HG03175 (cell line): ENCODE measurements at regions not wholly inside any gene's neighbourhood (a gene's known extent, or its start where the extent isn't known, plus 50 kb on each side); places are given as distances from the start of the nearest gene placed in this dataset.

Source experiments
- ATAC-seq: cut with Tn5 transposase; IDR thresholded peaks from one replicate; pipeline ENCODE4 v1.9.1; 2021; ENCODE audit warnings: mild to moderate bottlenecking, moderate library complexity; ENCODE audit not compliant: unreplicated experiment

DNA sequence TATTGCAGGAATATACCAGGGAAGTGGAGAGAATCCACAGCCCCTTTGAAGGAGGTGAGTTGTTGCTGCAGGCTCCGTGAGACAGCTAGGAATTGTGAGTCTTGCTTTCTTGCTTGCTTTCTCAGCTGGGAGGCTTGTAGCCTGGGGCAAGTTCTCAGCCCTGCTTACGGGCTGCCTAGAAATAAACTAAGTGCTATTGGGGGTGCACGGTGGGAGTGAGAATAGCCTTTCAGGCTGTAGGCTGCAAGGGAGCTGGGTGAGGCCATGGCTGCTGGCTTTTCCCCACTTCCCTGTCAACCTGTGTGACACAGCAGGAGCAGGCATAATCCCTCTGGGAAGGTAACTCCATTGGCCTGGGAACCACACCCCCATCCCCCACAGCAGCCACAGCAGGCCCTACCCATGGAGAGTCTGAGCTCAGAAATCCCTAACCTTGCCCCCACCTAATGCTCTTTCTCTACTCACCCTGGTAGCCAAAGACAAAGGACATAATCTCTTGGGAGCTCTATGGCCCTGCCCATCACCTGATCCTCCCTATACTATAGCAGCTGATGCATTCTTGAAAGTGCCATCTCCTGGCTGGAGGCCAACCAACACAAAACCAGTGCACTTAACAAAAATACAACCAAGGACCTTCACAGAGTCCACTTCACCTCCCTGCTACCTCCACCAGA is 113.0 kb downstream of the MMRN1 start:
- no peak for ATAC-seq

GRCh38 chr4:90012918-90013317 is 114.3 kb upstream of the CCSER1 start:
- no peak for ATAC-seq

- no peak for ATAC-seq
Observed at GRCh38 chr4:90024519-90024918, 102.7 kb upstream of the CCSER1 start.

GRCh38 chr4:90025248-90025647 is 101.9 kb upstream of the CCSER1 start:
- ATAC-seq: no peak

GRCh38 chr4:90027565-90027964 is 99.6 kb upstream of the CCSER1 start:
- ATAC-seq: peak; percentile 97

- no peak for ATAC-seq
Observed at GRCh38 chr4:90028460-90028859, 98.7 kb upstream of the CCSER1 start.

DNA sequence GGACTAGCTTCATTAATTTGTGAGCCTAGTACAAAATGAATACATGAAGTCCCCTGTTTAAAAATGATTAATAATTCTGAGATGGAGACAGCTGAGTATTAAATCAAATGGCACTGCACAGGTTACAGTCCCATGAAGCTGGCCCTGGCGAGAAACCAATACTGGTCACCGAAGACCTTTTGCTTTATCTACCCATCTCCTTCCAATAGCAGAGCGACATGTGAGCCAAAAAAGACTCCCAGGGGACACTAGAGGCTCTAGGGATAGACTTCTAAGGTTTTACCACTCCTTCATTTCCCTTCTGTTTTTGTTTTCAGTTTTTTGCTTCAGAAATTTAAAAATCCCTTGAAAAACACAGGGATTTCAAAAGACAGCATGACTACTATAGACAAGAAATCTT is 97.0 kb upstream of the CCSER1 start:
- no peak for ATAC-seq

- no peak for ATAC-seq
Observed at GRCh38 chr4:90030953-90031352, 96.2 kb upstream of the CCSER1 start.

DNA sequence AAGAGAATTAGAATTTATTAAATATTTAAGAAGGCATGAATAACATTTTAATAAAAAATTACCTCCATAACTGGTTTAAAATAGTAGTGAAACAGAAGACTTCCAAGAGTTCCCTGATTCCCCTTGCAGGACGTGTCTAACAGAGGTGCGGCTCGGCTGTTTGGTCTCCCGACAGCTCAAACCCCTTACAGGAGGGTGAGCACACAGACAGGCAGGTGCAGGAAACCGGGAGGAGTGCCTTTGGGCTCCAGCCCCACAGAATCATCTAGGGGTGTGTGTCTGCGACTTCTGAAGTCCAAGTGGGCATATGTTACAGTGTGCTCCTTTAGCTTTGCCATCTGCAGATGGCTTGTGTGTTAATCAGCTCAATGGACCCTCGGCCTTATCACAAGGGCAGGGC is 88.1 kb upstream of the CCSER1 start:
- no peak for ATAC-seq

DNA sequence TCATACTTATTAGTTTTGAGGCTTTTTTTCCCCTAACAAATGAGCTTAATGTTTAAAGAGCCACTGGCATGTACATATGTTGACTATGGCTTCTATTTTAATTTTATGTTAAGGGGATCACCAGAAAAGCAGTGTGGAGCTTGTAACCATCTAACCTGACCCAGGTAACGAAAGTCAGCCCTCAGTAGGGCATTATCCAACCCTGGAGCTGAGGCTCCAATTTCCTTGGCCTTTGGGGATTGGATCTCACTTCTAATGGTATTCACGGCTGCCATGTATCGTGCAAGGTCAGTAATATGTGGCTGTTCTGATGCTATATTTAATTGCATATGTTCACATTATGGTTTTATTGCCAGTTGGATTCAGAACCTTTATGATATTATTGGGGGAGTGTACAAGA is 75.2 kb upstream of the CCSER1 start:
- no peak for ATAC-seq

GRCh38 chr4:90057091-90057490 is 70.1 kb upstream of the CCSER1 start:
- no peak for ATAC-seq

- no peak for ATAC-seq
Observed at GRCh38 chr4:90060039-90060438, 67.2 kb upstream of the CCSER1 start.

DNA sequence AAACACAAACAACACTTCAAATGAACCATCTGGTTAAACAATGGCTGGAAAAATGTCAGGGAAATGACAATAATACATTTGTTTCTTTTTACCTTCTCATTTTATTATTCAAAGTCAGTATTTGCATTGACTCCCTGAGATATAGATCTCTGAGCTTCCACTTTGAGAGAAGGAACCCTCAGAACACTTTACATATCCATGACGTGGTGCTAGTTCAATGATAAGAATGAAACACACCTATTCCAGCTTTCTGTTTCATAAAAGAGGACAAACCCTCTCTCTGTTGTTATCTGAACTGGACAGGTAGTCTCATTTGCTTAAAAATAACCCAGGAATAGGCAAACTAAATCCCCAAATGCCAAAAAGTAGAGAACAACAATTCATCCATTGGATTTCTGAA is 65.3 kb upstream of the CCSER1 start:
- ATAC-seq: no peak

- no peak for ATAC-seq
Observed at GRCh38 chr4:90064196-90064595, 63.0 kb upstream of the CCSER1 start.

DNA sequence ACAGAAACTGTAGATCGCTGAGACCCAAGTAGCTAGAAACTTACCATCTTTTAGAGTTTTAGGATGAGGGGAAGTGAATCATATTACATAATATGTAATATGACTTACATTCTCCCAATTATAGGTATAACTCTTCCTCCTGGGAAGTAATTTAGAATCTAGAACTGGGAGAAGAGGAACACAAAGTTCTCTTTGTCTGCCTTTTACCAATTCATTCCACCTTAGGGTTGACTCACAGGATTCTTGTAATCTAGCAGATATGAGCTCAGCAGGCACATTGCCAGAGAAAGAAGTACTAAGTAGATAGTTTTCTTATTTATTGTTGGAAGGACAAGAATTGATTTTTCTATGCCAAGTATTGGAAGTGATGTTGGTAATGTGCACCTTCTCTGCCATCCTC is 58.0 kb upstream of the CCSER1 start:
- ATAC-seq: no peak

GRCh38 chr4:90071289-90072235 is 55.6 kb upstream of the CCSER1 start:
- ATAC-seq: no peak

DNA sequence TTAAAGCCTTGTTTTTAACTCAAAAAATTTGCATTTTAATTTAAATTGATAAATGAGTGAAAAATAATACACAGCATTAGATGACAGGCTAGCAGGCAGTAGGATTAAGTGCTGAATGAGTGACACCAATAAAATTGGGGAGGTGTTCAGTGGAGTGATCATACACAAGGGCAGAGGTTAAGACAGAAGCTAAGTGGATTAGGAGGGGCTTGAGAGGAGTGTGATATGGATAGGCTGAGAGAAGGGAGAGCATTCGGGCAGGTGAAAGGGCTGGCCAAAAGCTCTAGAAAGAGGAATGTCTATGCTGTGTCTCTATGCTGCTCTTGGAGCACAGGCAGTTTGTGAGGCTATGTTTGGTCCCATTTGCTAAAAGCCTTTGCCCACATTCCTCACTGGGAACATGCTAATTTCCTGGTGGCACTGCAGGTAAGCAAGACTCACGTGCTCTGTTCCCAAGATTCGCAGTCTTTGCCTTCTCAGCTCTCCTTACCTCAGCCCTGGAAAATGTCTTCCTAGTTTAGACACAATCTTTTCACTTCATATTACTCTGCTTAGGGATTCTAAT is 52.8 kb upstream of the CCSER1 start:
- ATAC-seq: no peak
